Panc1 (cell line): ENCODE measurements at regions not wholly inside any gene's neighbourhood (a gene's known extent, or its start where the extent isn't known, plus 50 kb on each side); places are given as distances from the start of the nearest gene placed in this dataset.

ENCODE experiments used
- CTCF ChIP-seq: fragments of 450-650 bp; IDR thresholded peaks from 2 replicates; pipeline ENCODE4 v1.5.1; 2017; ENCODE audit warnings: mild to moderate bottlenecking
- REST ChIP-seq, 2 experiments: IDR thresholded peaks; 2 replicates each; pipeline ENCODE4 v1.6.1; 2011 to 2012; ENCODE audit warnings: low read depth in 2 of 2, control low read depth in 1 of 2, low read length in 1 of 2, mild to moderate bottlenecking in 1 of 2, moderate library complexity in 1 of 2; ENCODE audit not compliant: insufficient read depth in 1 of 2

GRCh38 chr10:3698312-3698711 lies 86.7 kb downstream of the KLF6 start:
- TF ChIP-seq CTCF (no peak), REST (IDR thresholded peaks at IDR 0.05; ENCODE audit: insufficient read depth in 1 of 2, low read depth in 2 of 2, low read length in 1 of 2) (no peak)
